ENCODE measurements at regions not wholly inside any gene's neighbourhood (a gene's known extent, or its start where the extent isn't known, plus 50 kb on each side); places are given as distances from the start of the nearest gene placed in this dataset.

GRCh38 chr3:86519819-86520218 is 471.1 kb downstream of the VGLL3 start (continued):
- no peak for TF ChIP-seq ZNF592 (IDR thresholded peaks at IDR 0.05)

- Histone ChIP-seq H3K4me3 (no peak overlapping the region), H3K4me1 (ENCODE audit: control insufficient read depth, insufficient read depth, low read length) (no peaks in the 10 kb centered on the region), H4K20me1 (ENCODE audit: control insufficient read depth, insufficient read depth) (no peaks in the 10 kb centered on the region), H3K9me3 (replicated peaks; ENCODE audit: control insufficient read depth, insufficient read depth, low read length) (no peaks in the 10 kb centered on the region), H2AFZ (ENCODE audit: control insufficient read depth, low read depth, low read length) (no peak overlapping the region), H3K27me3 (replicated peaks in 1 of 2; ENCODE audit: control insufficient read depth in 2 of 2, insufficient read depth in 2 of 2, low read length in 1 of 2) (no peaks in the 10 kb centered on the region), H3K9ac (ENCODE audit: control insufficient read depth, insufficient read depth, low read length) (no peak overlapping the region), H3K27ac (ENCODE audit: control insufficient read depth, insufficient read depth) (no peak overlapping the region), H3K79me2 (ENCODE audit: control insufficient read depth, insufficient read depth, low read length) (no peaks in the 10 kb centered on the region), H3K4me2 (ENCODE audit: control insufficient read depth, insufficient read depth) (no peak overlapping the region), H3K36me3 (ENCODE audit: control insufficient read depth in 2 of 2, insufficient read depth in 2 of 2, low read length in 1 of 2) (no peaks in the 10 kb centered on the region)
- no TSS peak for BruUV-seq (replicated peaks)
- ChIA-PET RAD21 (ENCODE audit: unreplicated experiment) (no interaction called here), POLR2A (no interaction called here), SMC1A (ENCODE audit: uncharacterized antibody, unreplicated experiment) (no interaction called here), CTCF (no interaction called here)
- TF ChIP-seq STAT1 (conservative IDR thresholded peaks at IDR 0.05) (no peak), MTA2 (IDR thresholded peaks at IDR 0.05; ENCODE audit: low read depth) (no peak), SMC3 (IDR thresholded peaks at IDR 0.05; ENCODE audit: borderline replicate concordance, low read length) (no peak), ZNF207 (IDR thresholded peaks at IDR 0.05; ENCODE audit: borderline replicate concordance) (no peak), CBX5 (IDR thresholded peaks at IDR 0.05; ENCODE audit: low read depth) (no peak)
- TF ChIP-seq, protein P1, sequence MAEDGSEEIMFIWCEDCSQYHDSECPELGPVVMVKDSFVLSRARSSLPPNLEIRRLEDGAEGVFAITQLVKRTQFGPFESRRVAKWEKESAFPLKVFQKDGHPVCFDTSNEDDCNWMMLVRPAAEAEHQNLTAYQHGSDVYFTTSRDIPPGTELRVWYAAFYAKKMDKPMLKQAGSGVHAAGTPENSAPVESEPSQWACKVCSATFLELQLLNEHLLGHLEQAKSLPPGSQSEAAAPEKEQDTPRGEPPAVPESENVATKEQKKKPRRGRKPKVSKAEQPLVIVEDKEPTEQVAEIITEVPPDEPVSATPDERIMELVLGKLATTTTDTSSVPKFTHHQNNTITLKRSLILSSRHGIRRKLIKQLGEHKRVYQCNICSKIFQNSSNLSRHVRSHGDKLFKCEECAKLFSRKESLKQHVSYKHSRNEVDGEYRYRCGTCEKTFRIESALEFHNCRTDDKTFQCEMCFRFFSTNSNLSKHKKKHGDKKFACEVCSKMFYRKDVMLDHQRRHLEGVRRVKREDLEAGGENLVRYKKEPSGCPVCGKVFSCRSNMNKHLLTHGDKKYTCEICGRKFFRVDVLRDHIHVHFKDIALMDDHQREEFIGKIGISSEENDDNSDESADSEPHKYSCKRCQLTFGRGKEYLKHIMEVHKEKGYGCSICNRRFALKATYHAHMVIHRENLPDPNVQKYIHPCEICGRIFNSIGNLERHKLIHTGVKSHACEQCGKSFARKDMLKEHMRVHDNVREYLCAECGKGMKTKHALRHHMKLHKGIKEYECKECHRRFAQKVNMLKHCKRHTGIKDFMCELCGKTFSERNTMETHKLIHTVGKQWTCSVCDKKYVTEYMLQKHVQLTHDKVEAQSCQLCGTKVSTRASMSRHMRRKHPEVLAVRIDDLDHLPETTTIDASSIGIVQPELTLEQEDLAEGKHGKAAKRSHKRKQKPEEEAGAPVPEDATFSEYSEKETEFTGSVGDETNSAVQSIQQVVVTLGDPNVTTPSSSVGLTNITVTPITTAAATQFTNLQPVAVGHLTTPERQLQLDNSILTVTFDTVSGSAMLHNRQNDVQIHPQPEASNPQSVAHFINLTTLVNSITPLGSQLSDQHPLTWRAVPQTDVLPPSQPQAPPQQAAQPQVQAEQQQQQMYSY (CRISPR knock-in tag; IDR thresholded peaks at IDR 0.05), result no peak
- 0% methylated on average over 1 of the region's 1 CpG for WGBS (ENCODE audit: insufficient coverage, insufficient replicate concordance, low lambda C conversion rate, missing lambda C conversion rate)
- intact Hi-C loops (cut with micrococcal nuclease; ENCODE audit: unreplicated experiment) (no loop called here), in situ Hi-C loops (cut with MboI) (no loop called here)
- no peak for FAIRE-seq
- DNase-seq (ENCODE audit: low read depth, low spot score), result no peak
- ATAC-seq, result no peak
Observed at GRCh38 chr3:86481636-86482035, 509.3 kb downstream of the VGLL3 start.
